NCI-H2196 treated with DMSO at 0.1 percent for 48 hours (cell line): ENCODE measurements at regions not wholly inside any gene's neighbourhood (a gene's known extent, or its start where the extent isn't known, plus 50 kb on each side); places are given as distances from the start of the nearest gene placed in this dataset.
"Not testable (repeated sequence)": the region's sequence is repeated elsewhere in the genome, so short reads cannot be mapped to it uniquely, and the experiment has no call there.

ENCODE experiments used
- DNase-seq: peaks from one replicate; lab custom pipeline; 2025; ENCODE audit not compliant: unreplicated experiment; lab: John Stamatoyannopoulos, UW

GRCh38 chr1:22196041-22196440, 53.1 kb upstream of the WNT4 start:
- DNase-seq: no peak

- DNase-seq: no peak
Observed at GRCh38 chr1:22196641-22197040, 53.7 kb upstream of the WNT4 start.

GRCh38 chr1:22197644-22198043, 54.7 kb upstream of the WNT4 start:
- peak; percentile 38 for DNase-seq

- DNase-seq: no peak
Observed at GRCh38 chr1:22201023-22201422, 58.1 kb upstream of the WNT4 start.

- no peak for DNase-seq
Observed at GRCh38 chr1:22203335-22203734, 60.4 kb upstream of the WNT4 start.

- DNase-seq: no peak
Observed at GRCh38 chr1:22204057-22204840, 61.4 kb upstream of the WNT4 start.

GRCh38 chr1:22204989-22205913, 62.4 kb upstream of the WNT4 start:
- peak; percentile 46 for DNase-seq

GRCh38 chr1:22206551-22207125, 63.7 kb upstream of the WNT4 start:
- no peak for DNase-seq

GRCh38 chr1:22207511-22208267, 64.8 kb upstream of the WNT4 start:
- DNase-seq: no peak

GRCh38 chr1:22208268-22208972, 65.5 kb upstream of the WNT4 start:
- no peak for DNase-seq

GRCh38 chr1:22208973-22209378, 66.1 kb upstream of the WNT4 start:
- DNase-seq: no peak

GRCh38 chr1:22210176-22210575, 67.3 kb upstream of the WNT4 start:
- no peak for DNase-seq

- no peak for DNase-seq
Observed at GRCh38 chr1:22210636-22211035, 67.7 kb upstream of the WNT4 start.

- DNase-seq: not testable (repeated sequence)
Observed at GRCh38 chr1:22211459-22211858, 68.6 kb upstream of the WNT4 start.

GRCh38 chr1:22212400-22213233, 69.7 kb upstream of the WNT4 start:
- no peak for DNase-seq

- DNase-seq: no peak
Observed at GRCh38 chr1:22216210-22216883, 73.5 kb upstream of the WNT4 start.

- no peak for DNase-seq
Observed at GRCh38 chr1:22216966-22217365, 74.1 kb upstream of the WNT4 start.

GRCh38 chr1:22217811-22218460, 75.0 kb upstream of the WNT4 start:
- DNase-seq: no peak
